ENCODE measurements at regions not wholly inside any gene's neighbourhood (a gene's known extent, or its start where the extent isn't known, plus 50 kb on each side); places are given as distances from the start of the nearest gene placed in this dataset.
A peak's percentile ranks its signal among the peaks of the same experiment; 100 is the strongest.

- Histone ChIP-seq H3K27me3 (ENCODE audit: control insufficient read depth in 1 of 2, insufficient read depth in 2 of 2, low read length in 2 of 2) (no peaks in the 10 kb centered on the region), H3K9ac (ENCODE audit: insufficient read depth, low read depth, low read length) (no peak overlapping the region), H3K79me2 (ENCODE audit: insufficient read depth, low read length) (no peaks in the 10 kb centered on the region), H3K36me3 (replicated peaks in 1 of 2; ENCODE audit: control insufficient read depth in 1 of 2, insufficient read depth in 2 of 2, low read length in 2 of 2) (no peaks in the 10 kb centered on the region), H3K27ac (ENCODE audit: extremely low read length, insufficient read depth, low read length) (no peak overlapping the region), H2AFZ (ENCODE audit: low read length) (no peak overlapping the region), H3K4me3 (replicated peaks in 1 of 3; ENCODE audit: insufficient read depth in 1 of 3, low read depth in 2 of 3, low read length in 3 of 3) (no peak overlapping the region), H3K4me2 (ENCODE audit: low read depth, low read length) (no peak overlapping the region), H3K4me1 (ENCODE audit: insufficient read depth, low read length) (no peaks in the 10 kb centered on the region), H3K9me3 (ENCODE audit: low read length) (peaks cover 15% of the 10 kb centered on the region), H4K20me1 (ENCODE audit: insufficient read depth, low read length) (no peaks in the 10 kb centered on the region)
- ChIA-PET POLR2A (no interaction called here), CTCF (ENCODE audit: low intra/inter-chr PET ratio, low total read pairs) (no interaction called here)
- no TSS peak for BruUV-seq (replicated peaks)
- intact Hi-C loops (cut with micrococcal nuclease; ENCODE audit: unreplicated experiment) (no loop called here), in situ Hi-C loops (cut with HindIII; ENCODE audit: extremely low pct_ligation_motif_present, low pct_unique_long_range_greater_than_20kb) (no loop called here)
- DNase-seq (ENCODE audit: low spot score) (no peak), ATAC-seq (no peak), FAIRE-seq (no peak)
- TF ChIP-seq ZNF816 (CRISPR knock-in tag; IDR thresholded peaks at IDR 0.05; ENCODE audit: borderline replicate concordance) (peak; percentile 99), FOXA3 (CRISPR knock-in tag; IDR thresholded peaks at IDR 0.05) (no peak)
- WGBS (ENCODE audit: low lambda C conversion rate), result 22% methylated on average over 4 of the region's 4 CpGs
These were observed 71.0 kb downstream of the LGALS9 start for GRCh38 chr17:27701963-27702362.
